OCI-LY3 (cell line): ENCODE measurements at regions not wholly inside any gene's neighbourhood (a gene's known extent, or its start where the extent isn't known, plus 50 kb on each side); places are given as distances from the start of the nearest gene placed in this dataset.

Experiments used
- H2AFZ ChIP-seq: fragments of 200-600, 300-600 bp; shearing (Covaris generic); 2 replicates; pipeline ENCODE4 v1.6.0; 2014; ENCODE audit warnings: antibody characterized with exemption, low read depth, low read length
- H3K27ac ChIP-seq: fragments of 200-600, 300-600 bp; sonication (generic); 2 replicates; pipeline ENCODE4 v1.5.1; 2014; ENCODE audit warnings: mild to moderate bottlenecking, low read length, moderate library complexity, mixed read lengths
- H3K27me3 ChIP-seq: fragments of 200-600, 300-600 bp; sonication (generic); 2 replicates; pipeline ENCODE4 v1.6.1; 2014; ENCODE audit warnings: low read depth, low read length, mixed read lengths
- H3K36me3 ChIP-seq: fragments of 200-600, 300-600 bp; sonication (generic); replicated peaks from 2 replicates; pipeline ENCODE3; 2014; ENCODE audit warnings: low read depth, low read length, mixed read lengths
- H3K4me1 ChIP-seq: fragments of 300-600, 200-600 bp; sonication (generic); 2 replicates; pipeline ENCODE4 v1.6.1; 2014; ENCODE audit warnings: low read length, mixed read lengths
- H3K4me2 ChIP-seq: fragments of 200-600, 300-600 bp; sonication (generic); 2 replicates; pipeline ENCODE4 v1.6.1; 2014; ENCODE audit warnings: low read length, mixed read lengths
- H3K4me3 ChIP-seq: fragments of 300-600, 200-600 bp; sonication (generic); 2 replicates; pipeline ENCODE4 v1.5.1; 2014; ENCODE audit warnings: antibody characterized with exemption, mild to moderate bottlenecking, low read length, moderate library complexity
- H3K79me2 ChIP-seq: fragments of 300-600, 200-600 bp; shearing (Covaris generic); 2 replicates; pipeline ENCODE4 v1.6.1; 2014; ENCODE audit warnings: mild to moderate bottlenecking, low read length, mixed read lengths
- H3K9ac ChIP-seq: fragments of 300-600, 200-600 bp; shearing (Covaris generic); 2 replicates; pipeline ENCODE4 v1.6.0; 2014; ENCODE audit warnings: mild to moderate bottlenecking, low read length, moderate library complexity
- H3K9me3 ChIP-seq: fragments of 200-600, 300-600 bp; shearing (Covaris generic); 2 replicates; pipeline ENCODE4 v1.6.1; 2014; ENCODE audit warnings: low read length, mixed read lengths; ENCODE audit not compliant: insufficient read depth
- H4K20me1 ChIP-seq: fragments of 200-600, 300-600 bp; sonication (generic); 2 replicates; pipeline ENCODE4 v1.6.1; 2016; ENCODE audit warnings: low read length, mixed read lengths; ENCODE audit not compliant: insufficient read depth
- EZH2phosphoT487 ChIP-seq: fragments of 200-600 bp; shearing (Covaris generic); IDR thresholded peaks from 2 replicates; pipeline ENCODE4 v1.6.1; 2018; ENCODE audit warnings: antibody characterized with exemption, mixed run types, low read depth
- TF ChIP-seq, protein P1 (sequence below): fragments of 200-600, 300-600 bp; sonication (generic); IDR thresholded peaks from 2 replicates; pipeline ENCODE4 v1.5.1; 2014; ENCODE audit warnings: antibody characterized with exemption, low read length, low read depth

DNA sequence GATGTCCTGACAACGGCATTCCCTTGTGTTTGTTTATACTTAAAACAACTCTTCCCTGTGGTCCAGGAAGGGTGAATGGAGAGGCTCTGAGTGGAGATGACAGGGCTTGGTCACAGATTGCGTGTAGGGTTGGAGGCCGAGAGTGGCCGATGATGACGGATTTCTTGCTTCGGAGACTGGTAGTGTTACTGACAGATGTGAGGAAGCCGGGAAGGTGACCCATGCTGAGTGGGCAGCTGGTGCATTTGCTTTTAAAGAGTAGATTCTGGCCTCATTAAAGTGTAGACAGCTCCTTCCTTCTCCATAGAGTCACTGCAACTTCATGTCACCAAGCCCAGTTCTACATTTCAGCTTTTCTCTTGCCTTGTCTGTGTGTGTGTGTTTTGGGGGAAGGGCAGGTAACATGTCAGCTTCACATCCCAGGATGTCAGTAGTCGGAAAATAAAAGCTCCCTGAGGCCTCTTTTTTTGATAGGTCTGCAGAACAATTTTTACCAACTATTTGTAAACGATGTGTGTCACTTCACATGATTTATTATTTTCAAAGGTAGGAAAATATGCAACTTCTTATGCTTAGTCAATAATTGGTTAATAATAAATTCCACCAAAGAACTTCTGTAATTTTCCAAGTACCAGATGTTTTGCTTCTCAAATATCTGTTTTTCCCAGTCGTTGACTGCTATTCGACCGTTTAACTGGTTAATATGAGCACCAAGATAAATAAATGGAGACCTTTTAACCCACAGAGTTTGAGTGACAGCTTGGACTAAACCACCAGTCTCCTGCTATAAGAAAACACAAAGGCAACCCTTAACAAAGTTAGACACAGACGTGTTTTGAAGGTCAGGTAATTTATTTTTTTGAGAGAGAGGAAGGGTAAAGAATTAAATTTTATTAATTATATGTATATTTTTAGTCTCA lies 436.9 kb downstream of the SLC4A3 start:
- Histone ChIP-seq H3K79me2 (no peaks in the 10 kb centered on the region), H3K4me2 (no peak overlapping the region), H2AFZ (no peak overlapping the region), H3K27me3 (no peaks in the 10 kb centered on the region), H3K36me3 (no peaks in the 10 kb centered on the region), H3K4me3 (no peak overlapping the region), H4K20me1 (no peaks in the 10 kb centered on the region), H3K4me1 (no peaks in the 10 kb centered on the region), H3K9ac (no peak overlapping the region), H3K27ac (no peak overlapping the region), H3K9me3 (no peaks in the 10 kb centered on the region)
- no peak for TF ChIP-seq EZH2phosphoT487
- TF ChIP-seq, protein P1, sequence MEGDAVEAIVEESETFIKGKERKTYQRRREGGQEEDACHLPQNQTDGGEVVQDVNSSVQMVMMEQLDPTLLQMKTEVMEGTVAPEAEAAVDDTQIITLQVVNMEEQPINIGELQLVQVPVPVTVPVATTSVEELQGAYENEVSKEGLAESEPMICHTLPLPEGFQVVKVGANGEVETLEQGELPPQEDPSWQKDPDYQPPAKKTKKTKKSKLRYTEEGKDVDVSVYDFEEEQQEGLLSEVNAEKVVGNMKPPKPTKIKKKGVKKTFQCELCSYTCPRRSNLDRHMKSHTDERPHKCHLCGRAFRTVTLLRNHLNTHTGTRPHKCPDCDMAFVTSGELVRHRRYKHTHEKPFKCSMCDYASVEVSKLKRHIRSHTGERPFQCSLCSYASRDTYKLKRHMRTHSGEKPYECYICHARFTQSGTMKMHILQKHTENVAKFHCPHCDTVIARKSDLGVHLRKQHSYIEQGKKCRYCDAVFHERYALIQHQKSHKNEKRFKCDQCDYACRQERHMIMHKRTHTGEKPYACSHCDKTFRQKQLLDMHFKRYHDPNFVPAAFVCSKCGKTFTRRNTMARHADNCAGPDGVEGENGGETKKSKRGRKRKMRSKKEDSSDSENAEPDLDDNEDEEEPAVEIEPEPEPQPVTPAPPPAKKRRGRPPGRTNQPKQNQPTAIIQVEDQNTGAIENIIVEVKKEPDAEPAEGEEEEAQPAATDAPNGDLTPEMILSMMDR, result no peak

DNA sequence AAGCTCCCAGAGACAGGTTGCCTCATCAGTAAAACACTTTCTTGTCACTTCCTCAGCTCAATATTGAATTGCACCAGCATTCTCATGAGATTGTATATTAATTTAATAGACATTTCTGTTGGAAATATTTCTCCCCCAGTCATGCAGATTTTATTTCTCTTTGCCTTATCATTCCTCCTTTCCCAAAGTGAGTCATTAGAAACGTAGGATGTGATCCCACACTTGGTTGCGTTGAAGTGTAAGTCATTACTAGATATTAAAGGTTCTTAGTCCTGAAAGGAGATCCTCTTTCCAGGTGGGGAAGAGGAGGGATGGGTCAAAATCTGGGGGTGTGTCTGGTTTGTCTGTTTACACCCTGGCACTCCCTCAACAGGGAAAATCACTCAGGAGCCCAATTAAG lies 438.2 kb downstream of the SLC4A3 start:
- Histone ChIP-seq H4K20me1 (no peaks in the 10 kb centered on the region), H3K4me3 (no peak overlapping the region), H2AFZ (no peak overlapping the region), H3K27me3 (no peaks in the 10 kb centered on the region), H3K9me3 (no peaks in the 10 kb centered on the region), H3K79me2 (no peaks in the 10 kb centered on the region), H3K4me2 (no peak overlapping the region), H3K27ac (no peak overlapping the region), H3K36me3 (no peaks in the 10 kb centered on the region), H3K9ac (no peak overlapping the region), H3K4me1 (no peaks in the 10 kb centered on the region)
- TF ChIP-seq EZH2phosphoT487, result no peak
- TF ChIP-seq, protein P1, result no peak

DNA sequence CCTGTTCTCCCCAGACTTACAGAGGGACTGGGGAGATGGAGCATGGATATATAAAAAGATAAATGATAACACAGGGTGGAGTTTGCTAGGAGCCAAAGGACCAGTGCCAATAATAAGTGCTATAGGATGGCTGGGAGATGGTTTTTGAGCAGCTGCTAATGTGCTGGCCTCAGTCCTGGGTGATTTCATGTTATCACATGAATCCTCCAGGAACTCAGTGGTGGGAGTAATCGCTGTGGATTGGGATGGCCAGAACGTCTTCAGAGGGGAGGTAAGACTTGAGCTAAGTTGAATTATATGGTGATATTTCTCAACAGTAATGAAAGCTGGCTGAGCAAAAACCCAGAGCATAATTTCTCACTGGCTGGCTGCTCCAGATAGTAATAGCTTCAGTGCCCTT lies 441.4 kb downstream of the SLC4A3 start:
- Histone ChIP-seq H3K79me2 (no peaks in the 10 kb centered on the region), H3K27ac (no peak overlapping the region), H3K36me3 (no peaks in the 10 kb centered on the region), H4K20me1 (no peaks in the 10 kb centered on the region), H3K4me3 (no peak overlapping the region), H2AFZ (no peak overlapping the region), H3K27me3 (no peaks in the 10 kb centered on the region), H3K9ac (no peak overlapping the region), H3K4me1 (no peaks in the 10 kb centered on the region), H3K9me3 (no peaks in the 10 kb centered on the region), H3K4me2 (no peak overlapping the region)
- TF ChIP-seq, protein P1, result no peak
- no peak for TF ChIP-seq EZH2phosphoT487

DNA sequence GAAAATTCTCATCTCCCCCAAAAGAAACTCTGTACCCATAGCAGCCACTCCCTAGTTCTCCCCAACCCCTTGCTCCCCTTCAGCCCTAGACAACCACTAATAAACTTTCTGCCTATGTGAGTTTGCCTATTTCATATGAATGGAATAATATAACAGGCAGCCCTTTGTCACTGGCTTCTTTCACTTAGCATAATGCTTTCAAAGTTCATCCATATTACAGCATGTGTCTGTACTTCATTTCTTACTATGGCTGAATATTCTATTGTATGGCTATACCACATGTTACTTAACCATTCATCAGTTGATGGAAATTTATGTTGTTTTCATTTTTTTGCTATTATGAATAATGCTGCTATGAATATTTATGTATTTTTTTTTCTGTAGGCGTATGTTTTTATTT lies 442.9 kb downstream of the SLC4A3 start:
- Histone ChIP-seq H3K9me3 (no peaks in the 10 kb centered on the region), H3K4me3 (no peak overlapping the region), H3K27ac (no peak overlapping the region), H2AFZ (no peak overlapping the region), H3K79me2 (no peaks in the 10 kb centered on the region), H3K4me2 (no peak overlapping the region), H4K20me1 (no peaks in the 10 kb centered on the region), H3K9ac (no peak overlapping the region), H3K36me3 (no peaks in the 10 kb centered on the region), H3K27me3 (no peaks in the 10 kb centered on the region), H3K4me1 (no peaks in the 10 kb centered on the region)
- TF ChIP-seq, protein P1, result no peak
- no peak for TF ChIP-seq EZH2phosphoT487
